ENCODE measurements at regions not wholly inside any gene's neighbourhood (a gene's known extent, or its start where the extent isn't known, plus 50 kb on each side); places are given as distances from the start of the nearest gene placed in this dataset.
"Not testable (repeated sequence)": the region's sequence is repeated elsewhere in the genome, so short reads cannot be mapped to it uniquely, and the experiment has no call there.

DNA sequence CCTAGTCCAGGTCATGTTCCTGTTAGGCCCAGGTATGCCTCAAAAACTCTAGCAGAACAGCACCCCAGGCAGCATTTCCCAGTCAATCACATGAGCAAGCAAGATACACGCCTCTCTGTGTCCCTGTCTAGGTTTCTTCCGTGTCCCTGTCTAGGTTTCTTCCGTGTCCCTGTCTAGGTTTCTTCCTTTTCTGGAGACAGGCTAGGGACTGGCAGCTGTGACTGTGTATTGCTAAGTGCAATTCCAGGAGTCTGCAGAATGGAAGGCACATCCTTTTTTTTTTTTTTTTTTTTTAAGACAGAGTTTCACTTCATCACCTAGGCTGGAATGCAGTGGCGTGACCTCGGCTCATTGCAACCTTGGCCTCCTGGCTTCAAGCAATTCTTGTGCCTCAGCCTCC, 77.6 kb downstream of the SETD4 start:
- H3K27ac Mint-ChIP-seq: no peak overlapping the region
- H3K9me3 Mint-ChIP-seq: peaks cover 6% of the 10 kb centered on the region
- no peak overlapping the region for H3K4me3 Mint-ChIP-seq
- H3K36me3 Mint-ChIP-seq: no peaks in the 10 kb centered on the region
- H3K27me3 Mint-ChIP-seq: peaks cover 8% of the 10 kb centered on the region
- no peaks in the 10 kb centered on the region for H3K4me1 Mint-ChIP-seq

- Mint-ChIP-seq H3K27ac (no peak overlapping the region), H3K36me3 (no peaks in the 10 kb centered on the region), H3K4me1 (no peaks in the 10 kb centered on the region), H3K4me3 (no peak overlapping the region), H3K9me3 (peaks cover 6% of the 10 kb centered on the region), H3K27me3 (peaks cover 8% of the 10 kb centered on the region)
Measured at GRCh38 chr21:35981514-35982070, 78.7 kb downstream of the SETD4 start.

- H3K27ac Mint-ChIP-seq: no peak overlapping the region
- no peak overlapping the region for H3K4me3 Mint-ChIP-seq
- H3K27me3 Mint-ChIP-seq: peaks cover 7% of the 10 kb centered on the region
- H3K4me1 Mint-ChIP-seq: no peaks in the 10 kb centered on the region
- no peaks in the 10 kb centered on the region for H3K36me3 Mint-ChIP-seq
- peaks cover 6% of the 10 kb centered on the region for H3K9me3 Mint-ChIP-seq
Measured at GRCh38 chr21:35980821-35981220, 79.5 kb downstream of the SETD4 start.

DNA sequence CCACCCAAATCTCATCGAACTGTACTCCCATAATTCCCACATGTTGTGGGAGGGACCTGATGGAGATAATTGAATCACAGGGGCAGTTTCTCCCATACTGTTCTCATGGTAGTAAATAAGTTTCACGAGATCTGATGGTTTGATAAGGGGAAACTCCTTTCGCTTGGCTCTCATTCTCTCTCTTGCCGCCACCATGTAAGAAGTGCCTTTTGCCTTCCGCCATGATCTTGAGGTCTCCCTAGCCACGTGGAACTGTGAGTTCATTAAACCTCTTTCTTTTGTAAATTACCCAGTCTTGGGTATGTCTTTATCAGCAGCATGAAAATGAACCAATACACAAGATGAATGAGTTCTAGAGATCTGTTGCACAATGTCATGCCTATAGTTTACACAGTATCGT, 82.5 kb downstream of the SETD4 start:
- not testable (repeated sequence) for H3K9me3 Mint-ChIP-seq

GRCh38 chr21:35976929-35977328, 83.4 kb downstream of the SETD4 start:
- no peaks in the 10 kb centered on the region for H3K36me3 Mint-ChIP-seq
- no peaks in the 10 kb centered on the region for H3K27me3 Mint-ChIP-seq
- no peak overlapping the region for H3K4me3 Mint-ChIP-seq
- no peak overlapping the region for H3K27ac Mint-ChIP-seq
- no peaks in the 10 kb centered on the region for H3K4me1 Mint-ChIP-seq
- H3K9me3 Mint-ChIP-seq: peaks cover 6% of the 10 kb centered on the region

More for the DNA sequence above, 82.5 kb downstream of the SETD4 start:
- H3K4me3 Mint-ChIP-seq, H3K36me3 Mint-ChIP-seq, H3K27ac Mint-ChIP-seq, H3K4me1 Mint-ChIP-seq, H3K27me3 Mint-ChIP-seq: not testable (repeated sequence)

GRCh38 chr21:35976481-35976880, 83.8 kb downstream of the SETD4 start:
- Mint-ChIP-seq H3K9me3 (peaks cover 6% of the 10 kb centered on the region), H3K27me3 (no peaks in the 10 kb centered on the region), H3K36me3 (no peaks in the 10 kb centered on the region), H3K4me3 (no peak overlapping the region), H3K27ac (no peak overlapping the region), H3K4me1 (no peaks in the 10 kb centered on the region)

GRCh38 chr21:35974775-35975174, 85.6 kb downstream of the SETD4 start:
- Mint-ChIP-seq H3K4me1 (no peaks in the 10 kb centered on the region), H3K9me3 (peaks cover 6% of the 10 kb centered on the region), H3K27ac (no peak overlapping the region), H3K4me3 (no peak overlapping the region), H3K27me3 (no peaks in the 10 kb centered on the region), H3K36me3 (no peaks in the 10 kb centered on the region)

- Mint-ChIP-seq H3K9me3 (no peaks in the 10 kb centered on the region), H3K4me3 (no peak overlapping the region), H3K4me1 (no peaks in the 10 kb centered on the region), H3K27ac (no peak overlapping the region), H3K27me3 (no peaks in the 10 kb centered on the region), H3K36me3 (no peaks in the 10 kb centered on the region)
Measured at GRCh38 chr21:35971824-35972223, 88.5 kb downstream of the SETD4 start.

DNA sequence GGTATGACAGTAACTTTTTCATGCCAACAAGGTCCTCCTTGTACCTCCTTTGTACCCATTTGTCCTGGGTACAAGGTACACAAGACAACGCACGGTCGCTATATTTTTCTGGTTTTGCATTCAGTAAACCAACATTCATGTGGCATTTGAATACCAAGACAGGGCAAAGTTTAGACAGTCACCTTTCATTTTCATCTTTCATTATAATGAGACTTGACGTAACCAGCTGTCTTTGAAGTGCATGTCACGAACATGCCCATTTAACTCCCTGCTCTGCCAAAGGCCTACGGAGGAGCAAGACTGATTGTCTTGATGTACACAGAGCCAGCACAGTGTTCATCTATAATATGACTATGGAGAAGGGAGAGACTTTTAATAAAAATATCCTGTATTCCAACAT, 91.0 kb downstream of the SETD4 start:
- no peaks in the 10 kb centered on the region for H3K36me3 Mint-ChIP-seq
- no peak overlapping the region for H3K27ac Mint-ChIP-seq
- H3K27me3 Mint-ChIP-seq: no peaks in the 10 kb centered on the region
- H3K4me3 Mint-ChIP-seq: no peak overlapping the region
- H3K9me3 Mint-ChIP-seq: no peaks in the 10 kb centered on the region
- no peaks in the 10 kb centered on the region for H3K4me1 Mint-ChIP-seq

GRCh38 chr21:35968564-35968963, 91.8 kb downstream of the SETD4 start:
- Mint-ChIP-seq H3K27ac (no peak overlapping the region), H3K4me1 (no peaks in the 10 kb centered on the region), H3K9me3 (no peaks in the 10 kb centered on the region), H3K36me3 (no peaks in the 10 kb centered on the region), H3K27me3 (no peaks in the 10 kb centered on the region), H3K4me3 (no peak overlapping the region)

GRCh38 chr21:35965699-35966098, 94.6 kb downstream of the SETD4 start:
- Mint-ChIP-seq H3K4me3 (no peak overlapping the region), H3K4me1 (no peaks in the 10 kb centered on the region), H3K27me3 (peaks cover 2% of the 10 kb centered on the region), H3K9me3 (no peaks in the 10 kb centered on the region), H3K27ac (no peak overlapping the region), H3K36me3 (no peaks in the 10 kb centered on the region)

DNA sequence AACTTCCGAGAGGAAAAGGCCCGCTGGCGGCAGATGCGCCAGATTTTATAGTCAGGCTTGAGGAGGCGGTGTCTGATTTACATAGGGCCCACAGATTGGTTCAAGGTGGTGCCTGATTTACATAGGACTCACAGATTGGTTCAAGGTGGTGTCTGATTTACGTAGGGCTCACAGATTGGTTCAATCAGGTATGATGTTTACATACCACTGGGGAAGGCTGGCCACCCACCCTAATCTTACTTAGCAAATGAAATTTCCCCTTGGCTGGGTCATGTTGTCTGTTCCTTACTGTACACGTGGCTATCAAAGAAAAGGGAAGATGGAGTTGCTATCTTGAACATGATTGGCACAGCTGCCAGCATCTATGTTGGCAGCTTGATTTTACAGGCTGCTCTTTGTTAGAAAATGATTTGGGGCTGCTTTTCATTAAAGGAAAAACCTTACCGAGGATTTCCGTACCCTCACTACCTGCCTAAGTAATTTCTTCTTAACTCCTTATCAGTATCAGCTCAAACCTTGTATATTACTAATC, 96.3 kb downstream of the SETD4 start:
- H3K9me3 Mint-ChIP-seq: no peaks in the 10 kb centered on the region
- H3K36me3 Mint-ChIP-seq: no peaks in the 10 kb centered on the region
- H3K4me3 Mint-ChIP-seq: no peak overlapping the region
- H3K27me3 Mint-ChIP-seq: peaks cover 2% of the 10 kb centered on the region
- H3K4me1 Mint-ChIP-seq: no peaks in the 10 kb centered on the region
- no peak overlapping the region for H3K27ac Mint-ChIP-seq

DNA sequence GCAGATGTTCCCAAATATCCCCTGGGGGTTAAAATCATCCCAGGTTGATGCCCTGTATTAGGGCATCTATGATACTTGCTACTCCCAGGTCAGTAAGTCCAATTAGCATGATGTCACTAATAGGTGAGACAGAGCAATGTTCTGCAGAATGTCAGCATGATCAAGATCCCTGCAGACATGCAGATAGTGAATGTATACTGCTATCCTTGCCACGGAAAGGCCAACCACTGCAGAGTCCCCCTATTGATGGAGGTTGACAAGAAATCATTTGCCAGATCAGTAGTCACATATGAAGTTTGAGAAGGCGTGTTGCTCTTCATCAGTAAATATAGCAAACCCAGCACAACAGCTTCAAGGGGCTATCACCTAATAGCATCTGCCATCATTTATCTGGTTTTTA, 97.4 kb downstream of the SETD4 start:
- Mint-ChIP-seq H3K36me3 (no peaks in the 10 kb centered on the region), H3K4me3 (no peak overlapping the region), H3K27me3 (peaks cover 2% of the 10 kb centered on the region), H3K9me3 (no peaks in the 10 kb centered on the region), H3K4me1 (no peaks in the 10 kb centered on the region), H3K27ac (no peak overlapping the region)

DNA sequence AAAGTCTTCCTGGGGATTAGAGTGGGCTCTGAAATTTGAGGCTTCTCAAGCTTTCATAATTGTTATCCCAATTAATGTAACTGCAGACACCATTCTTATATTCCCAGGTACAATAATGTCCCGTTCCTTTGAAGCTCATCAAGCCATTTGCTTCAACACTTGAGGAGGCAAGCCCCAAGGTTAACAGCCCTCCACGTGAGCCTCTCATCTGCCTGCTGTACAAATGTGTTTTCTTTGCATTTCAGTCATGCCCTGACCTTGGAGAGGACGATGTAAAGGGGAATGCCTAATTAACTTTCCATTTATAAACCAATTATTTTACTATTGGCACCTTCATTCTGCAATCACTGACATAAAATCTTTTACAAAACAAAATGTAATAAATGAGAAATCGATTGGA, 106.3 kb downstream of the SETD4 start:
- Mint-ChIP-seq H3K27ac (no peak overlapping the region), H3K36me3 (no peaks in the 10 kb centered on the region), H3K4me1 (no peaks in the 10 kb centered on the region), H3K9me3 (no peaks in the 10 kb centered on the region), H3K27me3 (no peaks in the 10 kb centered on the region), H3K4me3 (no peak overlapping the region)

GRCh38 chr21:35953597-35953996, 106.7 kb downstream of the SETD4 start:
- Mint-ChIP-seq H3K36me3 (no peaks in the 10 kb centered on the region), H3K9me3 (no peaks in the 10 kb centered on the region), H3K4me3 (no peak overlapping the region), H3K4me1 (no peaks in the 10 kb centered on the region), H3K27me3 (no peaks in the 10 kb centered on the region), H3K27ac (no peak overlapping the region)

DNA sequence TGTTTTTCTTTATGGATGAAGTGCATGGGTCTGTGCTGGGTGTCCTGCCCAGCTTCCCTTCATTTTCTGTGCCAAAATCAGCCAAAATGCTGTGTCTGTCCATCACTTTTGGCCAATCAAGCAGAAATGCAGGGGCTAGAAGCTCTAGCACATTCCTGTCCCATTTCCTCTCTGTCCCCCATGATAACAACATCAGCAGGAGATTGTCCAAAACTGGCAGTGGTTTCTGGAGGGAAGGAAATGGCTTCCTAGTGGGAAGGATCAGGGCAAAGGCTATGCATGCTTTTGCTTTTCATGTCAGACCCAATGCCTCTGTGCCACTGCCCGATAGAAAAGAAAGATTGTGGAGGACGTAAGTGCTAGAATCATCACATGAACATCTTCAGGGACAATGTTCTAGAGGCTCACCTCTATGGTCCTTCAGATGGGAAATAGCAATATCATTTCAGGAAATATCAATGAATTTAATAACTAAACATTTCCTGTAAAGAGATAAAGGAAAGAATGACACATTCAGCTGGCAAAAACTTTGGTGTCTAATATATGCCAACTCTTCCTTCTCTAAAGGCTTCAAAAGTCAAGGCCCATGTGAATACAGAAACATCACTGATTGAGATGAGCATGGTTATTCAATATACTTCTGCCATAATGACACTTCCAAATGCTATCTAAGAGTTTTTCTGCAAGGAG, 107.5 kb downstream of the SETD4 start:
- no peaks in the 10 kb centered on the region for H3K36me3 Mint-ChIP-seq
- no peaks in the 10 kb centered on the region for H3K9me3 Mint-ChIP-seq
- H3K4me1 Mint-ChIP-seq: no peaks in the 10 kb centered on the region
- H3K27me3 Mint-ChIP-seq: no peaks in the 10 kb centered on the region
- no peak overlapping the region for H3K4me3 Mint-ChIP-seq
- H3K27ac Mint-ChIP-seq: no peak overlapping the region

GRCh38 chr21:35948982-35949381, 111.3 kb downstream of the SETD4 start:
- no peaks in the 10 kb centered on the region for H3K36me3 Mint-ChIP-seq
- H3K27ac Mint-ChIP-seq: no peak overlapping the region

More at GRCh38 chr21:35948982-35949381, 111.3 kb downstream of the SETD4 start:
- no peak overlapping the region for H3K4me3 Mint-ChIP-seq
- H3K27me3 Mint-ChIP-seq: no peaks in the 10 kb centered on the region
- H3K9me3 Mint-ChIP-seq: no peaks in the 10 kb centered on the region
- no peaks in the 10 kb centered on the region for H3K4me1 Mint-ChIP-seq

All from activated naive CD4-positive, alpha-beta T cell treated with anti-CD3 and anti-CD28 coated beads, Interleukin-2, amount 50 U/mL, for 24 hours (primary cell).